GM12864 (cell line): ENCODE measurements at regions not wholly inside any gene's neighbourhood (a gene's known extent, or its start where the extent isn't known, plus 50 kb on each side); places are given as distances from the start of the nearest gene placed in this dataset.

Experiments
- DNase-seq: peaks from one replicate; pipeline ENCODE4 v3.0.0-alpha.2; 2011; ENCODE audit warnings: low read depth
- H3K4me3 ChIP-seq: 2 replicates; pipeline ENCODE4 v1.5.1; 2011; ENCODE audit warnings: mild to moderate bottlenecking, low read depth, low read length, control low read depth
- TF ChIP-seq, protein P1 (sequence below): IDR thresholded peaks from 2 replicates; pipeline ENCODE4 v1.5.1; 2011; ENCODE audit warnings: low read depth, mild to moderate bottlenecking, moderate library complexity, low read length, control low read depth, inconsistent platforms; ENCODE audit errors: missing control alignments

DNA sequence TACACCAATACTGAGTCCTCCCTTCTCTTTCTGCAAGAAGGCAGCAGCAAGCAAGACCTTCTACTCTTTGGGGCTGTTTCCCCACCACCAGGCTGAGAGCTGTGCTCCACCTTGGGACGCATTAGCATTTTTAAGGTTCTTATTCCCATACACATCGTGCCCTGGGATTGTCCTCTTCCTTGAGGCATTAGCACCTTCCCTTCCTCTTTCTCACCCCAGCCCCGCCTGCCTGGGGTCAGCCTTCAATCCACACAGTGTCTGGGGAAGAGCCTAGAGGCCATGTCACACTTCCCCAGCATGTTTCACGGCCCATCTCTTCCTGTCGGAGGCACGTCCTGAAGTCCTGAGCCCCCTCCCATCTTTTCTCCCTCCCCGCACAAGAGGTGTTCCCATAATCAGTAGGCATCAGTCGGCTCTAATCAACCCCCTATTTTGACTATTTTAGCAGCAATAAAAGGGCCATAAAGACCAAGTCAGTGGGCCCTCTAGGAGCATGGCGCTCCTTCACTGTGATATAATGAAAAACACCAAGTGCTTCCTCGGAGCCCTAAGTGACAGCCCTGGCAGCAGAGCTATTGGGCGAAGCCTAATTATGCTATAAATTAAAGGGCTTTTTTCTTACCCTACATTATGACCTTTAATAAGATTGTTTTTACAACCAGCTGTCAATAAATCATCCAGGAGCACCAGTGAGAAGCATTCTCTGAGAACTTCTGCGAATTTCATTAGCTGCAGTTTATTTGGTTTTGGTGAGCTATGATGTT, 55.0 kb upstream of the PKDCC start:
- TF ChIP-seq, protein P1, sequence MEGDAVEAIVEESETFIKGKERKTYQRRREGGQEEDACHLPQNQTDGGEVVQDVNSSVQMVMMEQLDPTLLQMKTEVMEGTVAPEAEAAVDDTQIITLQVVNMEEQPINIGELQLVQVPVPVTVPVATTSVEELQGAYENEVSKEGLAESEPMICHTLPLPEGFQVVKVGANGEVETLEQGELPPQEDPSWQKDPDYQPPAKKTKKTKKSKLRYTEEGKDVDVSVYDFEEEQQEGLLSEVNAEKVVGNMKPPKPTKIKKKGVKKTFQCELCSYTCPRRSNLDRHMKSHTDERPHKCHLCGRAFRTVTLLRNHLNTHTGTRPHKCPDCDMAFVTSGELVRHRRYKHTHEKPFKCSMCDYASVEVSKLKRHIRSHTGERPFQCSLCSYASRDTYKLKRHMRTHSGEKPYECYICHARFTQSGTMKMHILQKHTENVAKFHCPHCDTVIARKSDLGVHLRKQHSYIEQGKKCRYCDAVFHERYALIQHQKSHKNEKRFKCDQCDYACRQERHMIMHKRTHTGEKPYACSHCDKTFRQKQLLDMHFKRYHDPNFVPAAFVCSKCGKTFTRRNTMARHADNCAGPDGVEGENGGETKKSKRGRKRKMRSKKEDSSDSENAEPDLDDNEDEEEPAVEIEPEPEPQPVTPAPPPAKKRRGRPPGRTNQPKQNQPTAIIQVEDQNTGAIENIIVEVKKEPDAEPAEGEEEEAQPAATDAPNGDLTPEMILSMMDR, result no peak
- H3K4me3 ChIP-seq, result no peak overlapping the region
- DNase-seq, result no peak

DNA sequence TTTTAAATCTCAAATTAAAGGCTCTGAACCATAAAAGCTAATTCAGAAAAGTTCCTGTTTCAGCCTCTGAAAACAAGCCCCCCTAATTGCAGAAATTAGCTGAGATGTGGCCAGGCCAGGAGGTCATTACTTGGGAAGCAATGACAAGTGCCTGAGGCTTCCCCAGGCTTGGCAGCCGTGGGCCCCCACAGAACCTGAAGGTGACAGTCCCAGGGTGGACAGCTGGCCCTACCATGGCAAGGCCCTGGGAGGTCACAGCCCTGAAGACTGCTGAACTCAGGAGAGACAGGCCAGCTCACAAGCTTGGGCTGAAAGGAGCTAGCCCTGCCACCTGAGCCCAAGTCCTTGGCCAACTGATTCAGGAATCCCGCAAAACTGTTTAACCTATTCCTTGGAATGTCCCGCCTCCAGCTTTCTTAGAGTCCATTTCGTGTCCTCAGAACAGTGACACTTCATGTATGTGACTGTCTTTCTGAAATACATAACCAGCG, 54.3 kb upstream of the PKDCC start:
- no peak overlapping the region for H3K4me3 ChIP-seq
- TF ChIP-seq, protein P1, result no peak
- DNase-seq, result no peak

DNA sequence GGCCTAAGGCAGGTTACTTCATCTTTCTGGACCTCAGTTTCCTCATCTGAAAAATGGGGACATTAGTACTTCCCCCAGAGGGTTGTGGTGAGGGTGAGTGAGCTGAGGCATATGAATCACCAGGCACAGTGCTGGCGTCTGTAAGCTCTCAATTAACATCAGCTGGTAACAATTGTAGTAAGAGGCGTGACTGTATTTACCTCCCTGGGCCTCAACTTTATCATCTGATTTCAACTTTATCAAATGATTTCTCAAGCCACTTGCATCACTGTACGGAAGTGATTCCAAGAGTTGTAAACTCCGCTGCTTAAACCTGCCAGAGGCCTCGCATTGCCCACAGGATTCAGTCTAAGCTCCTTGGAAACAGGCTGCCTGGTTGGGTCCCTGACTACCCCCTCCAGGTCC, 53.6 kb upstream of the PKDCC start:
- DNase-seq, result no peak
- TF ChIP-seq, protein P1, result no peak
- no peak overlapping the region for H3K4me3 ChIP-seq

DNA sequence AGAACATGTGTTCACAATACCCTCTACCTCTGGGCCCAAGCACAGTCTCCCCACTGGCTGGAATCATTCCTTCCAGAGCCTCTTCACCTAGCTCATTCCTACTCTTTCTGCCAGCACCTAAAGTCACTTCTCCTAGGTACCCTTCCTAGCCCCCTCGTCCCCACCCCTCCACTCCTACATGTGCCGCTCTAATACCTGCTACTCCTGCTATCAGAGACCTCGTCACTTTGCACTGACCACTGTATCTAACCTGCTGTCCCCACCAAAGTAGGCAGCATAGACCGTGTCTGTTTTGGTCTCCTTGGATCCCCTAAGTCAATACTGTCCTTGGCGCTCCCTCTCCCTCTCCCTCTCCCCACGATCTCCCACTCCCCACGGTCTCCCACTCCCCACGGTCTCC, 53.2 kb upstream of the PKDCC start:
- H3K4me3 ChIP-seq, result no peak overlapping the region
- TF ChIP-seq, protein P1, result no peak
- DNase-seq, result no peak

- TF ChIP-seq, protein P1, result no peak
- no peak overlapping the region for H3K4me3 ChIP-seq
- no peak for DNase-seq
Observed at GRCh38 chr2:41997561-41997960, 50.3 kb upstream of the PKDCC start.
